HG03175 (cell line): ENCODE measurements at regions not wholly inside any gene's neighbourhood (a gene's known extent, or its start where the extent isn't known, plus 50 kb on each side); places are given as distances from the start of the nearest gene placed in this dataset.

Experiments used
- ATAC-seq: cut with Tn5 transposase; IDR thresholded peaks from one replicate; pipeline ENCODE4 v1.9.1; 2021; ENCODE audit warnings: mild to moderate bottlenecking, moderate library complexity; ENCODE audit not compliant: unreplicated experiment

GRCh38 chr10:118537623-118538022 is 57.8 kb downstream of the PRLHR start:
- no peak for ATAC-seq

GRCh38 chr10:118534136-118534535 is 61.3 kb downstream of the PRLHR start:
- ATAC-seq: no peak

- ATAC-seq: no peak
These were observed 64.2 kb downstream of the PRLHR start for GRCh38 chr10:118531105-118531852.

GRCh38 chr10:118528426-118528825 is 67.0 kb downstream of the PRLHR start:
- ATAC-seq: no peak

GRCh38 chr10:118523775-118524174 is 71.7 kb downstream of the PRLHR start:
- ATAC-seq: no peak

- no peak for ATAC-seq
These were observed 72.5 kb downstream of the PRLHR start for GRCh38 chr10:118522791-118523498.

GRCh38 chr10:118521415-118522117 is 73.9 kb downstream of the PRLHR start:
- no peak for ATAC-seq

GRCh38 chr10:118520116-118520742 is 75.2 kb downstream of the PRLHR start:
- ATAC-seq: no peak

- ATAC-seq: no peak
These were observed 77.4 kb downstream of the PRLHR start for GRCh38 chr10:118518095-118518494.

- no peak for ATAC-seq
These were observed 78.7 kb downstream of the PRLHR start for GRCh38 chr10:118516716-118517115.

- no peak for ATAC-seq
These were observed 82.3 kb downstream of the PRLHR start for GRCh38 chr10:118513174-118513573.

GRCh38 chr10:118511711-118512110 is 83.7 kb downstream of the PRLHR start:
- ATAC-seq: no peak

- ATAC-seq: no peak
These were observed 86.6 kb downstream of the PRLHR start for GRCh38 chr10:118508863-118509262.

- no peak for ATAC-seq
These were observed 87.1 kb downstream of the PRLHR start for GRCh38 chr10:118508355-118508754.

- ATAC-seq: no peak
These were observed 88.5 kb downstream of the PRLHR start for GRCh38 chr10:118506671-118507590.

GRCh38 chr10:118505363-118505762 is 90.1 kb downstream of the PRLHR start:
- no peak for ATAC-seq

- no peak for ATAC-seq
These were observed 90.8 kb downstream of the PRLHR start for GRCh38 chr10:118504467-118505205.

- no peak for ATAC-seq
These were observed 91.4 kb downstream of the PRLHR start for GRCh38 chr10:118504044-118504443.

- no peak for ATAC-seq
These were observed 92.3 kb downstream of the PRLHR start for GRCh38 chr10:118503192-118503591.
